Glomerular visceral epithelial cell (primary cell): ENCODE measurements at regions not wholly inside any gene's neighbourhood (a gene's known extent, or its start where the extent isn't known, plus 50 kb on each side); places are given as distances from the start of the nearest gene placed in this dataset.

Experiments
- DNase-seq: peaks from one replicate; pipeline ENCODE4 v3.0.0-alpha.2; 2016; ENCODE audit errors: extremely low spot score

DNA sequence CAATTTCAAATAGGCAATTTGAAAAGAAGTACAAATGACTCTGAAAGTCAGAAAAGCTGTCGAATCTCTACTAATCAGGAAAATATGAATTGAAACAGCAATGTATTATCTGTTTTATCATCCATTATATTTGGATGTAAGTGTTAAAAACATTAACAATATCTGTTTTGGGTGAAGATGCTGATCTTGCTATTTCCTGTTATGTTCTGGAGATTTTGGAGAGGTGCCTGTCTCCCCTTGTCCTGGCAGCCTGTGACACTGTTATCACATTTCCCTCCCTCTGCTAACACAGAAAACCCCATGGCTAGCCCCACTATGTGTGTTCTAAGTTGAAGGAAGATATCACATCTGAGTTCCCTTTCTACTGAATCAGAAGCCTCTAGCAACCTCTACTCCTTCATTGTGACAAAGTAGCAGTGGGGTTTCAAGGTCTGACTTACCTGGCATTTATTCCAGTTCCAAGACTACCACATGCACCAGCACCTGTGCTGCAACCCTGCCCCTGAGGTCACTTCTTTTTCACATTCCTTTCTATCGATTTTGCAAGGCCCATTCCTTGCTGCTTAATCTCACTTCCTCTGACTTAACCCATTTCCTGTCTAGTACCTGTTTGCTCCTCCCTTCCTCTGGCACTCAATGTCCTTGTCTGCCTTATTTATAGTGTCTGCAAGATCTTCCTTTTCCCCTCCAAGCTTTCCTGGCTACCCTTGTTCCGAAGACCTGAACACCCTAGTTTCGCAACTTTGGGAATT, 95.5 kb upstream of the COL8A1 start:
- DNase-seq: no peak

DNA sequence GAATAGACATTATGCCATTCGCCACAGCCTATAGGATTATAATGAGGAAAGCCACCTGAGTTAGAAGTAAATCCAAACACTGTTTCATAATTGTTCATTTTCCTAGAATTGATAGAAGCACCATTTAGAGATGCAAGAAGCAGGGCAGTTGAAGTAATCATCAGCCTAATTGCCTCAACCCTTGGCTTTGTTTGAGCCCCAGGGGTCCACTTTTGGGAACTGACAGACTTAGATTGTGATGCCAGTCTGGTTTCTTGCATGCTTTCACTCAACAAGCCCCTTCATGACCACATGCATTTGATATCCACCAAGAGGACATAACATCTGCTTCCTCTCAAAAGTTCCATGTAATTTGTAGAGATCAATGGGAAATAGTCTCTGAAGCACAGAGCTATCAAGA, 97.2 kb upstream of the COL8A1 start:
- no peak for DNase-seq

GRCh38 chr3:99537416-99537815, 101.0 kb upstream of the COL8A1 start:
- no peak for DNase-seq

GRCh38 chr3:99536555-99537314, 101.7 kb upstream of the COL8A1 start:
- no peak for DNase-seq

DNA sequence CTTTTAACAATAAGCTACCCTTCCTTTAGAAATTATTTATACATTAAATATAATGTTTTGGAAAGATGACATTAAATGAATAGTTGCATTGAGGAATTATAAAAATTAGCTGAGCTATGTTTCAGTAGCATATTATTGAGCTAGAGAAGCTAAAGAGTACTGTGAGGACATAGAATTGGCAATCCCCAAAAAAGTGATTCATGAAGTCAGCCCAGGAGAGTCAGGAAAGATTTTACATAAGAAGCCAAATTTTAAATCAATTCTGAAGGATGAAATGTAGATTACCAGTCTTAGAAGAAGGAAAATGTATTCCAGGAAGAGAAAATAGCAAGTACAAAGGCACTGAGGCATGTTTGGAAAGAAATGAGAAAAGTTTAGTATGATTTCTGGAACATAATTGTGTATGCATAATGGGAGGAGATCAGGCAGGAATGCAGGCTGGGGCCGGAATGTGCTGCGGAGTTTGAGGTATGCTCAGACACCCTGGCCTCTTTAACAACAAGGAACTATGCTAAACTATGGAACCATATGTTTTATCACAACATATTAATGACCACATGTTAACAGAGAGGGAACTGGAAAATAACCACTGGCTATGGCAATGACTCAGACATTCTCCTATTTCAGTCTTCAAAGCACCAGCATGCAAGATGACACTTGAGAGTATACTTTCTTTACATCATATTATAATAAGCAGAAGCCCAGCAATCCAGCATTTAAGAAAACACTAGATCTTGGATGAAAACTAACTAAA, 103.3 kb upstream of the COL8A1 start:
- peak; percentile 22 for DNase-seq

DNA sequence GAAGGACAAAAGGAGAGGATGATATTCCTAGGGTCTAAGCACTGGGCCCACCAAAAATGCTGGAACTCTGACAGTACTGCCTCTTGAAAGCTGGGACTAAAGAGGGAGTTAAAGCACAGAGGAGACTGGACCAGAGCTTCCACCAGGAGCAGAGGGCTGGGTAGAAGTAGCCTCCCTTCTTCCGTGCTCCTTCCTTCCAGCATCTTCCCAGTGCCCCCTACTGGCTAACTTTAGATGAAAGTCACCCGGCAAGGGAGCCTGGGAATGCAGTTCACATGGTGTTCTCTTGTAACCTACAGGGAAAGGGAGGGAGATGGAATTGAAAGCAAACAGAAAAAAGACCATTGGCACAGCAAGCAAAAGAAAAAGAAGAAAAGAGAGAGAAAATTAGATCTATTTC, 106.1 kb upstream of the COL8A1 start:
- DNase-seq: peak; percentile 46

DNA sequence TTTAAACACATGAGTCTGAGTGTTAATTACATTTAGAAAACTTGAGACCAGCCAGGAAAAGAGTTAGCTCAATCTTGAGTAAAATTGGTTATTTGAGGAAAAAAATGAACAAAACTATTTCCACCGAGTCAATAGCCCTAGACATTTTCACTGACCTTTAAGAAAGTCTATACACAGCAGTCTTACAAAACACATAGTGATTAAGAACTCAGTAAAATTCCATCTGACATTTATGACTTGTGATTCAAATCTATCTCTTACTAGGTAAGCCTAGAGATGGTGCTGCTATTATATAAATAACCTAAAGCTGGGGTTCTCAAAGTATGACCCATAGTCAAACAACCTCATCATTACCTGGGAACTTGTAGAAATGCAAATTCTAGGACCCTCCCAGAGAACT, 109.1 kb upstream of the COL8A1 start:
- no peak for DNase-seq

DNA sequence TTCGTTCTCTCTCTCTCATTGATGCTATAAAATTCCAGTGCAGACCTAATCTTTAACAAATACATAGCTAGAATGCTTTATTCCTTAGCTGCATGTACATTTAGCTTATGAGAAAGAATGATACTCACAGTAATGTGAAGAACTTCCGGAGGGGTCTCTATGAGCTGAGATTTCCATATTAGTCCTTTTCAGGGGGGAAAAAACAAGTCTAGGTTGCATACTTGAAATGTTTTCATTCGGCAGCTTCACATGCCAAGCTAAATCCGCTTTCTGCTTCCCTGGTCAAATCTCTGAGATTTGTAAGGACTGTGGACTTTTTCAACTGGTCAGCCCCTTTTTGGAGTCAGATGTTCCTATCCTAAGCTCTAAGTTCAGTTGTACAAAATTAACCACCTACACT, 111.5 kb upstream of the COL8A1 start:
- no peak for DNase-seq

GRCh38 chr3:99524559-99524958, 113.8 kb upstream of the COL8A1 start:
- no peak for DNase-seq

- DNase-seq: no peak
These were observed 114.8 kb upstream of the COL8A1 start for GRCh38 chr3:99523431-99524127.

DNA sequence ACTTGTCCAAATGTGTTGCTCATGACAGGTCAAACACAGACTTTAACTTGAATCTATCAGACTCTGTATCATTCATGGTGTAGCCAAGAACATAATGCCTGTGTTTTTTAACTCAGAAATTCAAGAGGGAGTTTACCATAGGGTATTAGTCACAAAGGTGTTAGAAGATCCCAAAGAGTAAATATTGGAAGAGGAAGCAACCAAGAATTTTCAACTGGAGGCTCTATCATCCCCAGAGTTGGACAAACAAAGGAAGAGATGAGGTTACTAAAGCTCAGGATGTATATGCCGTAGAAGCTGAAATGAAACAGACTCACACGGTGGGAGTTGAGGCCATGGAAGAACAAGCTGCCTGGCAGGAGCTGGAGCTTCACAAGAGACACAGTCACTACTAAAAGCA, 116.2 kb upstream of the COL8A1 start:
- DNase-seq: no peak

- DNase-seq: no peak
These were observed 116.8 kb upstream of the COL8A1 start for GRCh38 chr3:99521551-99521950.

GRCh38 chr3:99520513-99520912, 117.9 kb upstream of the COL8A1 start:
- no peak for DNase-seq

GRCh38 chr3:99516936-99517335, 121.5 kb upstream of the COL8A1 start:
- no peak for DNase-seq

DNA sequence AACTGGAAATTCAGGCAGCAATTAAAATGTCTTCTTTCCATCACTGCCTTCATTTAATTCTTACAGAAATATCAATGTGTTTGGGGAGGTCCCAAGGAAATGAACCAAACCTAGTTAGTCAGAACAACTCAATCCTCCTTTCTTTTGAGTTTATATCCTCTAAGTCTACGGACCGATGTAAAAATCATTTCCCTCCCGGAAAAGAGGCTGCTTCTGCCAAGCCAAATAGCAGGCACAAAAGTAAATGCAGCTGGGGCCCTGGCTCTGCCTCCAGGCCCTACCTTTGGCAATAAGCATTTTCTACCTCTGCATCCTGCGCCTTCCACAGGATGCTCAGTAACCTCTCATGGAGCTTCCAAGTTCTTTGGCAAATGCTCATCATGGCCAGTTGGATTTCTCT, 122.5 kb upstream of the COL8A1 start:
- DNase-seq: no peak

DNA sequence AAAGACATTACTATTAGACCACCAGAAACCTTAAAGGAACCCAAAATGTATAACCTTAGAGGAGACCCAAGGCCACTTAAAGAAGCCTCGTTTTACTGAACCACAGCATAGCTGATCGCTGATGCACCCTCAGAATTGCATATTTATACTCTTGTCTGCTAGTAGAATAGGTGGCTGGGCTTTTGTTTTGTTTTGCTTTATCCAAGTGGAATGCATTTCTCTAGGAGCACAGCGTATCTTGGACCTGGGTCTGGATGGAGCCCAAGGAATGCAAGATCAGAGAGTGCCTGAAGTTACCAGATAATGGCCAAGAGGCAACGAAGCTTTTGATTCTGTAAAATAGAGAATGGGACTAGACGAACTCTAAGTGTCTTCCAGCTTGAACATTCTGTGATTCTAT, 129.2 kb upstream of the COL8A1 start:
- DNase-seq: peak; percentile 71

GRCh38 chr3:99508191-99508590, 130.2 kb upstream of the COL8A1 start:
- no peak for DNase-seq

GRCh38 chr3:99505646-99506269, 132.6 kb upstream of the COL8A1 start:
- peak; percentile 85 for DNase-seq

- no peak for DNase-seq
These were observed 133.2 kb upstream of the COL8A1 start for GRCh38 chr3:99505200-99505599.

GRCh38 chr3:99504258-99504657, 134.1 kb upstream of the COL8A1 start:
- DNase-seq: no peak

- no peak for DNase-seq
These were observed 135.0 kb upstream of the COL8A1 start for GRCh38 chr3:99503350-99503749.

DNA sequence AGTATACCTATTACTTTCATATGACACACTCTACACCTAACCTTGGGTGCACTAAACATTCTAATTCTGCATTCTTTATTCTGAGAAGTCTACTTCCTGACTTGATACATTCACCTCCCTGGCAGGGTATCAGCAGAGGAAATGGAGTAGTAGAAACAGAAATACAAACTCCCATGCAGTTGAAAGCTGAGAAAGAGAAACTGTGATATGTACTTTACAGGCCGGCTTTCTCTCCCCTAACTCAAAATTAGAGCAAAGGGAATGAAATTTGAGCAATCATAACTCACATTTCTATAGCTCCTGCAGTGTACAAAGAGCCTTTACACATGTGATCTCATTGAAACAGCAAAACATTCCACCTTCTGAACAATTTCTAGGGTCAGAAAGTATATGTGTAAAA, 135.5 kb upstream of the COL8A1 start:
- DNase-seq: no peak
